HEK293T (cell line): ENCODE measurements at regions not wholly inside any gene's neighbourhood (a gene's known extent, or its start where the extent isn't known, plus 50 kb on each side); places are given as distances from the start of the nearest gene placed in this dataset.

Experiments used
- CTCF ChIA-PET: fragments of 350-600 bp; formaldehyde crosslinking; extraction: SDS; loops from one replicate; lab custom pipeline; 2021; ENCODE audit warnings: antibody characterized with exemption, inconsistent platforms; lab: Yijun Ruan, JAX
- POLR2A ChIA-PET: fragments of 350-600 bp; formaldehyde crosslinking; extraction: SDS; loops from one replicate; lab custom pipeline; 2020; ENCODE audit warnings: antibody characterized with exemption, inconsistent platforms; lab: Yijun Ruan, JAX
- DNase-seq: peaks from one replicate; pipeline ENCODE4 v3.0.0; 2012; ENCODE audit warnings: mixed read lengths; ENCODE audit errors: extremely low spot score
- ARNT ChIP-seq: fragments of 450-650 bp; IDR thresholded peaks from 2 replicates; pipeline ENCODE4 v1.6.1; 2017; ENCODE audit warnings: mild to moderate bottlenecking
- BHLHE40 ChIP-seq: fragments of 450-650 bp; IDR thresholded peaks from 2 replicates; pipeline ENCODE4 v1.6.1; 2016; ENCODE audit warnings: mild to moderate bottlenecking, moderate library complexity, borderline replicate concordance
- CTBP1 ChIP-seq: fragments of 450-650 bp; IDR thresholded peaks from 2 replicates; pipeline ENCODE4 v1.6.1; 2016; ENCODE audit warnings: borderline replicate concordance
- ELF4 ChIP-seq: fragments of 450-650 bp; IDR thresholded peaks from 2 replicates; pipeline ENCODE4 v1.6.1; 2017; ENCODE audit warnings: antibody characterized with exemption
- FOXA1 ChIP-seq: fragments of 450-650 bp; IDR thresholded peaks from 2 replicates; pipeline ENCODE4 v1.6.1; 2016; ENCODE audit warnings: mild to moderate bottlenecking
- FOXK2 ChIP-seq: fragments of 450-650 bp; IDR thresholded peaks from 2 replicates; pipeline ENCODE4 v1.6.1; 2016; ENCODE audit warnings: mild to moderate bottlenecking
- FOXM1 ChIP-seq: fragments of 450-650 bp; IDR thresholded peaks from 2 replicates; pipeline ENCODE4 v1.6.1; 2017; ENCODE audit warnings: mild to moderate bottlenecking, borderline replicate concordance
- HDGF ChIP-seq: fragments of 450-650 bp; IDR thresholded peaks from 2 replicates; pipeline ENCODE4 v1.6.1; 2017; ENCODE audit warnings: antibody characterized with exemption, borderline replicate concordance
- L3MBTL2 ChIP-seq: fragments of 450-650 bp; conservative IDR thresholded peaks from 2 replicates; pipeline ENCODE4 v1.6.1; 2016; ENCODE audit warnings: mild to moderate bottlenecking
- LEF1 ChIP-seq: fragments of 450-650 bp; IDR thresholded peaks from 2 replicates; pipeline ENCODE4 v1.6.1; 2017; ENCODE audit warnings: mild to moderate bottlenecking, borderline replicate concordance
- NFRKB ChIP-seq: fragments of 450-650 bp; IDR thresholded peaks from 2 replicates; pipeline ENCODE4 v1.6.1; 2016; ENCODE audit warnings: mild to moderate bottlenecking, moderate library complexity
- PKNOX1 ChIP-seq: fragments of 450-650 bp; IDR thresholded peaks from 2 replicates; pipeline ENCODE4 v1.6.1; 2016
- SP1 ChIP-seq: fragments of 450-650 bp; IDR thresholded peaks from 2 replicates; pipeline ENCODE4 v1.6.1; 2017
- SUZ12 ChIP-seq: fragments of 450-650 bp; IDR thresholded peaks from 2 replicates; pipeline ENCODE4 v1.6.1; 2016; ENCODE audit warnings: mild to moderate bottlenecking
- TARDBP ChIP-seq: fragments of 450-650 bp; IDR thresholded peaks from 2 replicates; pipeline ENCODE4 v1.6.1; 2016
- ZNF384 ChIP-seq: fragments of 450-650 bp; IDR thresholded peaks from 2 replicates; pipeline ENCODE4 v1.6.1; 2016

GRCh38 chr9:87816036-87816435, 66.6 kb upstream of the SPATA31E1 start:
- DNase-seq: no peak
- TF ChIP-seq FOXA1: no peak
- TF ChIP-seq NFRKB: no peak
- ChIA-PET POLR2A (no interaction called here), CTCF (no interaction called here)

GRCh38 chr9:87818308-87818707, 64.4 kb upstream of the SPATA31E1 start:
- peak; percentile 98 for TF ChIP-seq PKNOX1
- no peak for TF ChIP-seq NFRKB
- no peak for TF ChIP-seq FOXA1
- no peak for TF ChIP-seq SUZ12
- CTCF ChIA-PET: no interaction called here
- no peak for DNase-seq
- POLR2A ChIA-PET: no interaction called here

- POLR2A ChIA-PET: no interaction called here
- DNase-seq: no peak
- TF ChIP-seq SP1: no peak
- TF ChIP-seq BHLHE40: no peak
- TF ChIP-seq TARDBP: no peak
- CTCF ChIA-PET: no interaction called here
Measured at GRCh38 chr9:87824216-87824875, 58.3 kb upstream of the SPATA31E1 start.

- no peak for TF ChIP-seq ARNT
- no peak for TF ChIP-seq TARDBP
- TF ChIP-seq FOXK2: no peak
- no peak for TF ChIP-seq HDGF
- TF ChIP-seq FOXM1: no peak
- no peak for TF ChIP-seq FOXA1
- no peak for TF ChIP-seq L3MBTL2
- TF ChIP-seq SUZ12: no peak
- no peak for TF ChIP-seq PKNOX1
- no peak for TF ChIP-seq ZNF384
- no peak for TF ChIP-seq CTBP1
- TF ChIP-seq BHLHE40: no peak
- no peak for TF ChIP-seq SP1
- no peak for TF ChIP-seq ELF4
- no peak for TF ChIP-seq NFRKB
- no peak for TF ChIP-seq LEF1
- no peak for DNase-seq
- ChIA-PET POLR2A (no interaction called here), CTCF (no interaction called here)
Measured at GRCh38 chr9:87824886-87825285, 57.8 kb upstream of the SPATA31E1 start.

- no peak for DNase-seq
- ChIA-PET CTCF (no interaction called here), POLR2A (no interaction called here)
- no peak for TF ChIP-seq PKNOX1
- no peak for TF ChIP-seq SP1
- no peak for TF ChIP-seq LEF1
- no peak for TF ChIP-seq SUZ12
- TF ChIP-seq TARDBP: no peak
- TF ChIP-seq FOXM1: no peak
- TF ChIP-seq ARNT: no peak
- TF ChIP-seq ZNF384: no peak
- TF ChIP-seq FOXA1: no peak
- no peak for TF ChIP-seq NFRKB
- no peak for TF ChIP-seq L3MBTL2
- TF ChIP-seq FOXK2: no peak
- TF ChIP-seq CTBP1: no peak
- no peak for TF ChIP-seq ELF4
- no peak for TF ChIP-seq BHLHE40
- TF ChIP-seq HDGF: no peak
Measured at GRCh38 chr9:87826331-87826730, 56.3 kb upstream of the SPATA31E1 start.

GRCh38 chr9:87827341-87827740, 55.3 kb upstream of the SPATA31E1 start:
- ChIA-PET POLR2A (no interaction called here), CTCF (interaction anchor here (0.8 kb wide), 1 partner anchor 26 kb away, joined by 3 read pairs; no protein-coding TSS in a partner anchor)
- no peak for TF ChIP-seq ZNF384
- TF ChIP-seq NFRKB: no peak
- no peak for TF ChIP-seq CTBP1
- no peak for TF ChIP-seq FOXA1
- no peak for TF ChIP-seq PKNOX1
- TF ChIP-seq LEF1: no peak
- no peak for TF ChIP-seq FOXK2
- TF ChIP-seq FOXM1: no peak
- TF ChIP-seq HDGF: no peak
- no peak for TF ChIP-seq SP1
- TF ChIP-seq SUZ12: no peak
- DNase-seq: no peak
